NOMO-1 treated with dmso at 0.1 percent for 144 hours (cell line): ENCODE measurements at regions not wholly inside any gene's neighbourhood (a gene's known extent, or its start where the extent isn't known, plus 50 kb on each side); places are given as distances from the start of the nearest gene placed in this dataset.

Source experiments
- DNase-seq: peaks from one replicate; lab custom pipeline; 2025; ENCODE audit not compliant: unreplicated experiment; lab: John Stamatoyannopoulos, UW

DNA sequence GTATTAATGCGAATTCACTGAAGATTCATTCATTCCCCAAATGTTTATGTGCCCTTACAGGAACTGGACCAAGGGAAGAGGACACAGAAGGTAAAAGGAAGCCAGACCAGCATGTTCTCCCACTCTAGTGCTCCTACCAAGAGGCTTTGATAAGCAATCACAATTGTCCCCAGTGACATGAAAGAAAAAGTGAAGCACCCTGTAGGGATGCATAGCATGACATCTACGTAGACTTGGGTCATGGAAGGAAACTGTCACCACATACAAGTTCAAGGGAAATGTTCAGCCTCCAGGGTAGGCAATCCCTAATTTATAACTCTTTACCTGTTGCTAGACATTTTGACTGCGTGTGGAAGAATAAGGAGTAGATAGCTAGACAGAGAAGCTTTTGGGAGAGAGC lies 348.6 kb upstream of the MCTP2 start:
- DNase-seq = no peak

DNA sequence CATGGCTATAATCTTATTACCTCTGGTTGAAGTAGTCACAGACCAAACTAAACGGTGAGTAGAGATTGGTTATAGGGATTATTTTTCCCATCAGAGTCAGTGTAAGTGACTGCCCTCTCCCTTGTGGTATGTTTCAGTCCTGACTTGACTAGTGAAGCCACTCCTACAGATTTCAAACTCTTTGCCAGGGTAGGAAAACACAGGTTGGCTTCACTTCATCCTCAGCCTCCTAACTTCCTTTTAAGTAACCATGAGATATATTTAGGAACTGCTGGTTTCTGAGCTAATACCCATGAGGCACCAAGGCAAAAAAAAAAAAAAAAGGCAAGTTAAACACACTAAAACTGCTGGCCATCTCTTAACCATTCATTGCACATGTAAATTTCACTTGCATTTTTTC lies 349.2 kb upstream of the MCTP2 start:
- DNase-seq = no peak

GRCh38 chr15:93881310-93881709 lies 350.1 kb upstream of the MCTP2 start:
- DNase-seq = no peak

DNA sequence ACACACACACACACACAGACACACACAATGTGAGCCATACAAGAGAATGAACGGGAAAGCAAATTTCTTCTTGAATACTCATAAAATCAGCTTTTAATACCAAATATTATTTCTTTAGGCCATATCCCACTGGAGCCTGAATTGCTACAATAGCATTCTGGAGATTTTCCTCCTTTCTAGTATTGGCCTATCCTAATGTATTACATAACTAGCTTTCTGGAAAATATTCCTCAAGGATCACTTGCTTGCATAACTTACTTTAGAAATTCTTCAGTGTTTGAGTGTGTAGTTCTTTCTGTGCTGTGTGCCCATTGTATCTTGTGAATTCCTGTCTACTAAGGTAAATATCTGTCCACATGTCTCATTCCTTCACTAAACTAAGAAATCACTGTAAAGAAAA lies 351.0 kb upstream of the MCTP2 start:
- no peak for DNase-seq

- DNase-seq = no peak
Measured at GRCh38 chr15:93870583-93870982, 360.8 kb upstream of the MCTP2 start.

DNA sequence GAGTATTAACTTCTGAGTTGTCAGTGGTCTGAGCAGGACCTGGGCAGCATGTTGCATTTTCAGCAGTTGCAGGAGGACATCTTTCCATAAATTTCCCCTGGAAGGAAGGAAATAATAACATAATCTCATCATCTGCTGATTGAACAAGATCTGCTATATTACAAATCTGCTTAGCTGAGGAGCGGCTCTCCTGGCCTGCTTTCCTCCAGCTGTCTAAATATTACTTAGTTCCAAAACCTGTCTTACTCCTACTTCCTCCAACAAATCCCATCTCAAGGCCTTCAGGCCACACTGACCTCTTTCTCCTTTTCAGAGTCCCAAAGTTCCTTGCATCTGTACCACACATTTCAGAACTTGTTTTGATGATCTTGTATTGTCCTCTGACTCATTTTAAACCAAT lies 364.4 kb upstream of the MCTP2 start:
- no peak for DNase-seq

- no peak for DNase-seq
Measured at GRCh38 chr15:93866476-93866875, 364.9 kb upstream of the MCTP2 start.

GRCh38 chr15:93865586-93865985 lies 365.8 kb upstream of the MCTP2 start:
- DNase-seq = peak; percentile 78

DNA sequence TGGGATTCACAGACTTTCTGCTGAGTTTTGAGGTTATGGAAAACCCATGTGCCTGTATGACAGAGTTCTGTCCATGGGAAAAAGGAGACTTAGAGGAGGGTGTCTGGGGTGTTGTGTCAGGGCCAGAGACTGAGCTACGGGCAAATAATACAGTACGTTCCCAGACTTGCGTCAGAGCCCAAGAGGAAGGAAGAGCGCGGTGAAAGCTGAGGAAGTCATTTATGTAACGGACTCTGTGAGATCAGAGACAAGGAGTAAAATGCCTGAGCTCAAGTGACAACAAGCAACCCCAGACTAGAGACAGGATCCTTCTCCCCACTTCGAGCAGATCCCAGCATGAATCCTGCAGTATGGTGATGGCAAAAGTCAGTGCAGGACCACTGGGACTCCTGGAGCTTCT lies 368.6 kb upstream of the MCTP2 start:
- peak; percentile 82 for DNase-seq

- peak; percentile 1 for DNase-seq
Measured at GRCh38 chr15:93861956-93862741, 369.2 kb upstream of the MCTP2 start.

- DNase-seq = no peak
Measured at GRCh38 chr15:93861413-93861812, 369.9 kb upstream of the MCTP2 start.

DNA sequence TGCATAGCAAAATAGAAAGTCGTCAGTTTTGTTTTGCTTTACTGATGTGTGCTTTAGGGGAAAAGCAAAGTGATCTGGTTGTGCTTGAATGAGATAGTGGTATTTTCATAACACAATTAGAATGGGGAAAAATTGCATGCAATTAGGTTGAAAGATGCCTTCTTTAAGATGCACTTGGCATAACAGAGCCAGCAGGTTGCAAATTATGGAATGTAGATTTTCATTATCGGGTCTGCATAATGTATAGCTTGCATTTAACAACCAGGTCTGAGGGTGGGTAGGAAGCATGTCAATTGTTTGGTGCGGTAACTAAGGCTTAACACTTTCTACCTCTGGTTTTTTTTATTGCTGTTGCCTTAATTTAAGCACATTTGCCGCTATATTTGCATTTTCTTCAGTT lies 370.7 kb upstream of the MCTP2 start:
- DNase-seq = no peak

GRCh38 chr15:93859176-93859575 lies 372.2 kb upstream of the MCTP2 start:
- no peak for DNase-seq

DNA sequence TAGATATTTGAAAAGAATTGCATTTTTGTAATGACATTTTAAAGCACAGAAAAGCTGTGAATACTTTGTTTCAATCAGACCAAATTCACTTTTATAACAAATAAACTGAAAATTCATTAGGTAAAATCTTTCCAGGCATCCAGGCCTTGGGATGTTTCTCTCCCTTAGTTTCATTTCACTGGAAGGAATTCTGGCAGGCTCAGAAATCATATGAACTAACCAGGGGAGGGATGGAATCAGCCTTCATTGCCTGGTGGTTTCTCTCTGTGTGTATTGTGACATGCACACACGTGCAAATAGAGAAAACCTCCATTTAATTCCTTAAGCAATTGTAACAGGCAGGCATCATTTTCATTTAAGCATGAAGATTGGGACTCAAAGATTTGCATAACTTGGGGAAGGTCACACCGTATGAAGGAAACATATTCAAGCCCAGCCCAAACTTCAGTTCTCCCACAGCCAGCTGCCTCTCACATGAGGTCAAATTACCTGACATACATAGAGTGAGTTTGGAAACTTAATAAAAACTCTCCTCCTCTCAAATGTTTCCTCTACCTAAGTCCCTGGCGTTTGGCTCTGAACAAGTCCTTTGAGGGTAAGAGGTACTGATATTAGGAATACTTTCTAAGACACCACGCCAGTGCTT lies 376.1 kb upstream of the MCTP2 start:
- DNase-seq = no peak

GRCh38 chr15:93854088-93854487 lies 377.3 kb upstream of the MCTP2 start:
- DNase-seq = no peak

GRCh38 chr15:93852761-93853160 lies 378.6 kb upstream of the MCTP2 start:
- DNase-seq = no peak

DNA sequence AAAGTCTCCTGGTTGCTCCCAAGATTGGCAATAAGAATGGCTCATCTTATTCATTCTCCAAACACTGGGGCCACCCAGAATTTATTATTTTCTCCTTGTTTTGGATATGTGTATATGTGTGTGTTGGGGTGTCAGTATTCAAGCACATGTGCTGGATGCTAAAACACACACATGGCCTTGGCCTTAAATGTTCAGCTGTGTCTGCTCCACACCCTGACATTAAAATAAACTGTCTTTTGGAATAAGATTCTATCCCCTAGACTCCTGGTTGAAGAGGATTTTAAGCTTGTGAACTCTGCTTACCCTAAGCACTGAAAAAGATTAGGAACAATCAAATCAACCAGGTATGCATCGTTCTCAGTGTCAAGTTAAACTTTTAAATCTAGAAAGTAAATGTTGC lies 382.9 kb upstream of the MCTP2 start:
- DNase-seq = no peak

GRCh38 chr15:93848076-93848475 lies 383.3 kb upstream of the MCTP2 start:
- DNase-seq = no peak

DNA sequence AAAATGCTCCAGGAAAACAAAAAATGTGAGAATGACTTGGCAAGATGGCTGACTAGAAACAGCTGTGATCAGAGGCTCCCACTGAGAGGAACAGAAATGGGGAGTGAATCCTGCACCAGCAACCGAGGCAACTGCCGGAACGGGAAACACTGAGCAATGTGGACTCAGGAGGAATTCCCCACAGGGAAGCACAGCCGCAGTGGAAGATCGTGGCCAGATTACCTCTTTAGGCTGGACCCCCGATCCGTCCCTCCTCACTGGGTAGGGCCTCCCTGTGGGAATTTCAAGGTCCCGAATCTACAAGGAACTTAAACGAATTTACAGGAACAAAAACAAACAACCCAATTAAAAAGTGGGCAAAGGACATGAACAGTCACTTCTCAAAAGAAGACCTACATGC lies 385.2 kb upstream of the MCTP2 start:
- DNase-seq = no peak

- DNase-seq = no peak
Measured at GRCh38 chr15:93837450-93837849, 393.9 kb upstream of the MCTP2 start.

DNA sequence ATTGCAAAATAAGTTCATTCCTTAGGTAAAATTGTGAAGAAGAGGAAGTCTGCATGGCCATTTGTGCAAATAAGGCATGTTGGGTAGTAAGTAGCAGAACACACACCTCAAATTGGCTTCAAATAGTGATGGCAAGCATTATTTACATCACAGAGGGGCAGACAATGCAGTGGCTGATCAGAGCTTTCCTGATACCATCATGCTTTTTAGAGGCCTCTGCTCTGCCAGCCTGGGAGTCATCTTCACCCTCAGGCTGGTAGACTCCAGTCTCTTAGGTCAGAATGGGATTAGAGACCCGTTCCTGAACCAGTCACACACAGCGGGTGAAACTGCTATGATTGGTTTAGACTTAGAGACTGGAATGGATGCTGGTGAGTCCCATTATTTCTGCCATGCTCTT lies 396.0 kb upstream of the MCTP2 start:
- DNase-seq = no peak

GRCh38 chr15:93831641-93832040 lies 399.7 kb upstream of the MCTP2 start:
- no peak for DNase-seq
